Ovary (tissue), 3 donors: ENCODE measurements at regions not wholly inside any gene's neighbourhood (a gene's known extent, or its start where the extent isn't known, plus 50 kb on each side); places are given as distances from the start of the nearest gene placed in this dataset.

ENCODE experiments used
- CTCF ChIP-seq, 3 donors: fragments of 450-650 bp in 2 of 3; fragments of 200-600 bp in 1 of 3; IDR thresholded peaks; one replicate each; pipeline versions ENCODE4 v1.5.1 to v1.8.0; 2016 to 2022; ENCODE audit warnings: antibody characterized with exemption in 3 of 3, mild to moderate bottlenecking in 1 of 3
- POLR2A ChIP-seq: fragments of 450-650 bp; IDR thresholded peaks from one replicate; pipeline ENCODE4 v1.6.1; 2017; ENCODE audit warnings: antibody characterized with exemption, mild to moderate bottlenecking, moderate library complexity
- donor health status: DM: no; HTN: no; CAD: no.

GRCh38 chr3:22308871-22309270, 557.9 kb upstream of the ZNF385D start:
- TF ChIP-seq CTCF (IDR thresholded peaks at IDR 0.05) (no peak), POLR2A (no peak)
